Hepatocyte (in vitro differentiated cells): ENCODE measurements at regions not wholly inside any gene's neighbourhood (a gene's known extent, or its start where the extent isn't known, plus 50 kb on each side); places are given as distances from the start of the nearest gene placed in this dataset.

Experiments
- CTCF ChIP-seq: fragments of 200-600 bp; sonication (generic); IDR thresholded peaks from 2 replicates; pipeline ENCODE4 v1.5.1; 2016; ENCODE audit warnings: antibody characterized with exemption, mild to moderate bottlenecking; ENCODE audit not compliant: poor library complexity
- EZH2 ChIP-seq: fragments of 200-600 bp; sonication (generic); IDR thresholded peaks from 2 replicates; pipeline ENCODE4 v1.6.1; 2016; ENCODE audit warnings: antibody characterized with exemption, mild to moderate bottlenecking, borderline replicate concordance

DNA sequence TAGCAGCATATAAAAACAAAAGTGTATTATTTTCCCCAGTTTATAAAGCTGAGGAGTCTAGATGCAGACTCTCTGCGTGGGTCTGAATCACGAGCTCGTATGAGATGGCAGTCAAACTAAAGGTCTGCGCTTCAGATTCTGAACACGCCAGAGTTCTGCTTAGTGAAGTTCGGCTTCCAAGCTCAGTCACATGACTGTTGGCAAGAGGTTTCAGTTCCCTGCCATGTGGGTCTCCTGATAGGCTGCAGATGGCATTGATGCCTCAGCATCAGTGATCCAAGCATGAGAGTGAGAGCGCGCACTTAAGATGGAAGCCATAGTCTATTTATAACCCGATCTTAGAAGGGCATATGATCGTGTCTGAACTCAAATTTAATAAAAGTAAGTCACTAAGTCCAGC lies 242.8 kb upstream of the DOK6 start:
- TF ChIP-seq CTCF: no peak
- no peak for TF ChIP-seq EZH2
